Keratinocyte (primary cell): ENCODE measurements at regions not wholly inside any gene's neighbourhood (a gene's known extent, or its start where the extent isn't known, plus 50 kb on each side); places are given as distances from the start of the nearest gene placed in this dataset.
A peak's percentile ranks its signal among the peaks of the same experiment; 100 is the strongest.
"Not testable (repeated sequence)": the region's sequence is repeated elsewhere in the genome, so short reads cannot be mapped to it uniquely, and the experiment has no call there.

Experiments used
- DNase-seq: peaks from one replicate; pipeline ENCODE4 v3.0.0-alpha.2; 2011; ENCODE audit warnings: low read depth, missing footprints, low spot score
- FAIRE-seq: peaks from 2 replicates; lab custom pipeline; 2011; peaks lifted over from hg19 to GRCh38; lab: Jason Lieb, UNC
- H2AFZ ChIP-seq: 2 replicates; pipeline ENCODE4 v1.6.0; 2012; ENCODE audit warnings: low read length, control low read depth, inconsistent platforms; ENCODE audit not compliant: control insufficient read depth
- H3K27ac ChIP-seq: 2 replicates; pipeline ENCODE4 v1.5.1; 2011; ENCODE audit warnings: low read length; ENCODE audit not compliant: control insufficient read depth, insufficient read depth
- H3K27me3 ChIP-seq: 3 replicates; pipeline ENCODE4 v1.6.0; 2011; ENCODE audit warnings: low read length; ENCODE audit not compliant: control insufficient read depth, insufficient read depth; ENCODE audit errors: extremely low read depth
- H3K36me3 ChIP-seq, 2 experiments: 2 replicates in 1 of 2; 3 replicates in 1 of 2; pipeline ENCODE4 v1.5.1; 2011; ENCODE audit warnings: low read length in 2 of 2, mild to moderate bottlenecking in 1 of 2; ENCODE audit not compliant: control insufficient read depth in 2 of 2, insufficient read depth in 2 of 2; ENCODE audit errors: extremely low read depth in 1 of 2
- H3K4me1 ChIP-seq: 3 replicates; pipeline ENCODE4 v1.5.1; 2011; ENCODE audit warnings: low read length; ENCODE audit not compliant: control insufficient read depth, insufficient read depth; ENCODE audit errors: extremely low read depth
- H3K4me2 ChIP-seq: 3 replicates; pipeline ENCODE4 v1.6.0; 2011; ENCODE audit warnings: low read depth, low read length; ENCODE audit not compliant: control insufficient read depth, insufficient read depth; ENCODE audit errors: extremely low read depth
- H3K4me3 ChIP-seq, 3 experiments: fragments of 200-600 bp in 1 of 3; sonication (generic) in 1 of 3; 2 replicates in 2 of 3; 3 replicates in 1 of 3; pipeline ENCODE4 v1.5.1; 2011 to 2016; ENCODE audit warnings: low read length in 3 of 3, mild to moderate bottlenecking in 3 of 3, control low read depth in 2 of 3, inconsistent platforms in 1 of 3, low read depth in 1 of 3, mixed read lengths in 1 of 3, mixed run types in 1 of 3, moderate library complexity in 1 of 3; ENCODE audit not compliant: control insufficient read depth in 2 of 3, insufficient read depth in 2 of 3; ENCODE audit errors: extremely low read depth in 1 of 3
- H3K79me2 ChIP-seq: 2 replicates; pipeline ENCODE4 v1.6.0; 2012; ENCODE audit warnings: low read length; ENCODE audit not compliant: control insufficient read depth, insufficient read depth
- H3K9ac ChIP-seq: 3 replicates; pipeline ENCODE4 v1.6.0; 2011; ENCODE audit warnings: low read length; ENCODE audit not compliant: control insufficient read depth, insufficient read depth; ENCODE audit errors: extremely low read depth
- H3K9me1 ChIP-seq: 3 replicates; pipeline ENCODE4 v1.6.0; 2011; ENCODE audit warnings: low read length; ENCODE audit not compliant: control insufficient read depth, insufficient read depth; ENCODE audit errors: extremely low read depth
- H3K9me3 ChIP-seq: 2 replicates; pipeline ENCODE4 v1.5.1; 2012; ENCODE audit warnings: low read depth, low read length; ENCODE audit not compliant: control insufficient read depth
- H4K20me1 ChIP-seq: 3 replicates; pipeline ENCODE4 v1.6.0; 2011; ENCODE audit warnings: low read length; ENCODE audit not compliant: control insufficient read depth, insufficient read depth; ENCODE audit errors: extremely low read depth
- CTCF ChIP-seq, 3 experiments: IDR thresholded peaks in 1 of 3; conservative IDR thresholded peaks in 1 of 3; optimal IDR thresholded peaks in 1 of 3; 2 replicates in 2 of 3; 3 replicates in 1 of 3; pipeline versions ENCODE3 to v1.5.1; 2011; ENCODE audit warnings: low read length in 3 of 3, mild to moderate bottlenecking in 3 of 3, moderate library complexity in 2 of 3, control low read depth in 1 of 3, inconsistent platforms in 1 of 3; ENCODE audit not compliant: insufficient read depth in 2 of 3; ENCODE audit errors: extremely low read depth in 1 of 3
- EZH2 ChIP-seq: IDR thresholded peaks from one replicate; pipeline ENCODE4 v1.6.1; 2012; ENCODE audit warnings: inconsistent platforms, mild to moderate bottlenecking, low read length, moderate library complexity
- dilution Hi-C: fragments of 300-500 bp; cut with MboI; formaldehyde crosslinking; loops from one replicate; pipeline ENCODE4 v1.7.0; 2020; ENCODE audit warnings: low sequenced_read_pairs; ENCODE audit not compliant: extremely low pct_ligation_motif_present

GRCh38 chr6:27773542-27774263, 138.5 kb downstream of the OR2B2 start:
- FAIRE-seq, H3K27ac ChIP-seq, H3K4me1 ChIP-seq, H3K79me2 ChIP-seq, H3K36me3 ChIP-seq, H4K20me1 ChIP-seq, H3K4me3 ChIP-seq, H3K9me1 ChIP-seq, H3K9me3 ChIP-seq, dilution Hi-C loops, H2AFZ ChIP-seq, H3K27me3 ChIP-seq, H3K4me2 ChIP-seq, DNase-seq, H3K9ac ChIP-seq: not testable (repeated sequence)

GRCh38 chr6:27772261-27773001, 139.8 kb downstream of the OR2B2 start:
- dilution Hi-C loops: no loop called here
- H4K20me1 ChIP-seq: no peaks in the 10 kb centered on the region
- peaks cover 6% of the 10 kb centered on the region for H3K4me1 ChIP-seq
- no peaks in the 10 kb centered on the region for H3K27me3 ChIP-seq
- no peaks in the 10 kb centered on the region for H3K9me3 ChIP-seq
- H2AFZ ChIP-seq: peak overlapping the region; percentile 81
- H3K9me1 ChIP-seq: no peaks in the 10 kb centered on the region
- FAIRE-seq (peak; percentile 79), DNase-seq (no peak)
- no peak for TF ChIP-seq EZH2
- TF ChIP-seq CTCF (optimal IDR thresholded peaks at IDR 0.05 in 1 of 3, IDR thresholded peaks at IDR 0.05 in 1 of 3, conservative IDR thresholded peaks at IDR 0.05 in 1 of 3; ENCODE audit: extremely low read depth in 1 of 3, insufficient read depth in 2 of 3, low read length in 3 of 3): peak; percentile 90 to 98 (median 96)
- no peaks in the 10 kb centered on the region for H3K79me2 ChIP-seq
- peak overlapping the region in 2 of 3 experiments; percentile 16 to 29 for H3K4me3 ChIP-seq
- H3K4me2 ChIP-seq: peak overlapping the region; percentile 61
- H3K36me3 ChIP-seq: no peaks in the 10 kb centered on the region
- H3K9ac ChIP-seq: peak overlapping the region; percentile 36
- no peak overlapping the region for H3K27ac ChIP-seq
